HG03521 (cell line): ENCODE measurements at regions not wholly inside any gene's neighbourhood (a gene's known extent, or its start where the extent isn't known, plus 50 kb on each side); places are given as distances from the start of the nearest gene placed in this dataset.

Source experiments
- ATAC-seq: cut with Tn5 transposase; IDR thresholded peaks from one replicate; pipeline ENCODE4 v1.9.1; 2021; ENCODE audit warnings: mild to moderate bottlenecking, moderate library complexity; ENCODE audit not compliant: unreplicated experiment

DNA sequence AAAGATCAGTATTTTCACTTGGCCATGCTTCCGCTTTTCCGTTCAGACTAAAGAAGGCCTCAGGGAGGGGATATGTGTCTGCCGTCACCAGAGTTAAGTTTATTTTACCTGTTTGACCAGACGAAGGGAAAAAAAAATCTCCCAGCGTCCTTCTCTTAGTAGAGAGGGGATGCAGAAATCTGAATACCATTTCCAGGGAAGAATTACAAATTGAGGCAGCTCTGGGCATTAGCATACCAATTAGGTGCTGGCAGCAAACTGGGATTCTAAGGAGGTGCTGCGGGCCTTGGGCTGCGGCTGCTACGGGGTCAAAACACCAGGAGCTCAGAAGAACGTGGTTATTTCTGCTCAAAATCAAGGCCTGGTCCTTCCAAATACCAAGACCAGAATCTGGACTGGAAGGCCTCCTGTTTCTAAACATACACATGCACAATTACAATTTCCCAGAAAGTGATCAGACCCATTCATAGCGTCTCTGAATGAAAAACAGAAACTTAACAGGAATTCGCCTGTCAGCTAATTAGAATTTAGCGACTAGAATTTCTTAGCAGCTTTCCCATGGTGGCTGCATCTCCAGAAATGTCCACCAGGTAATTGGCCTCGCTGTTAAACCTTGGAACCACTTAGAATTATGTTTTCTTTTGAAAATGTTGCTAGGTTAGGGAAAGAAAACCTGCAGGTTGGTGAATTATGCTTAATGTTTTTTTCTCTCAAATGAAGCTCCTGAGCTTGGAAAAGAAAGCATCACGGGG is 617.0 kb downstream of the VRK1 start:
- ATAC-seq, result no peak

DNA sequence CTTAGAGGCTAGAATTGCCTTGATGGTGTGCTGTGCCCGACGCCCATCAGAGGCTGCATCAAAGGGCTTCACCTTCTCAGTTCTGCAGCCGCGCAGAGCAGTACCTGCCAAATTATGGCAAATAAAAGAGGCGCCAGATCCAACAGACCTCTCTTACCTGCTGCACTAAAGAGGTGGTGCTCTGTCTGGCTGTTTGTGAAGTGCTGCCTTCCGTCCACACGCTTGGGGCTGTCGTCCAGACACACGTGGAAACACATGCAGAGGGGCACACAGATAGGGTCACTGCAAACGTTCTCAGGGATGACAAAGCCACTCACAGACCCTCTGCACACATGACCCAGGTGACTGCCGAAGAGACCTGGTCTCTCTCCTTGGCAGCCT is 617.5 kb downstream of the VRK1 start:
- ATAC-seq, result no peak

DNA sequence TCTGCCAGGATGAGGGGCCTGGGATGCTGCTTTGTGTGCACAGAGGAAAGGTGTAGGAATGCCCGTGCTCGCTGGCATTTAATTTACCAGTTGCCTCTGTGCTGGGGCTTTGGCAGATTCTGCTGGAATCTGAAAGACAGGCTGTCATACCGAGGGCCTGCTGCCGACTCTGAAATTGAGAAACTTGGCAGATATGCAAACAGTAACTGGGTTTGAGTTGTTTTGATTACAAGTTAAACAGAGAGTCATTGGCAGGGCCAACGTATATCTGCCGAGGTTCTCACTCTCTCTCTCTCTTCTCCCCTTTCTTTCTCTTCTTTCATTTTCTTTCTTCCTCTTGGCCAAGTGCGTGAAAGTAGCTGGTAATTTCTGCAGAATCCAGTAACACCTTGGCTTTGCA is 618.7 kb downstream of the VRK1 start:
- no peak for ATAC-seq

DNA sequence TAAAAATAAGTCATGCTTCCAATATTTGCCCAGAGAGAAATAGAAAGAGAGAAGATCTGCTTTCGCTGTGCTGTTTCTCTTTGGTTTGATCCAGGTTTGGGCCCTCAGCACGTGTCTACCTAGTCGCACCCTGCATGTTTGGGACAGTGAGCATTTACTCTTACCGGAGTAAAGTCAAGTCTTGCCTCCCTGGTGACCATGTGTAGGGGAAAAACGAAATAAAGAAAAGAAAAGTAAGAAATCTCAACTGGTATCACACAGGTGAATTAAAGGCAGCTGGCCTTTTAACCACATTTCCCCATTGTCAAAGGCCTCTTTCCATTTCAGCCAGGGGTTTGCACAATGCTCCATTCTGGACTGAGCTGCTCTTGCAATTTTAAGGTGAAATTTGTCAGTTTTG is 619.4 kb downstream of the VRK1 start:
- no peak for ATAC-seq

DNA sequence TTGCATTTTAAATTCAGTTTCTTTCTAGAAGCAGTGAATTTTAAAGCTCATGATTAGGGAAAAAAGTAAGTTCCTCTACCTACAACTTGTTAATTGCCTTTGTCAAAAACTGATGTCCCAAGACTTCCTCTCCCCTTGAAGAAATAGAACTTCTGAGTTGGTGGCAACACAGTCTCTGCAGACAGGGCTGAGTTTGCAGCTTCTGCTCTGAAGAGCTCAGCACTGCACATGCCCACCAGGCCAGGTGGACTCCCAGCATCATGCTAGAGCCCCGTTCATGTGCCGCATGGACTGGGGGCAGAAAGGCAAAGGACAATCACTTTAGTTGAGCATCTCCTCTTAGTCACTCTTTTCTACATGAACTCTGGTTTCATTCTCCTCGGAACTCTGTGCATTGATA is 620.1 kb downstream of the VRK1 start:
- no peak for ATAC-seq

DNA sequence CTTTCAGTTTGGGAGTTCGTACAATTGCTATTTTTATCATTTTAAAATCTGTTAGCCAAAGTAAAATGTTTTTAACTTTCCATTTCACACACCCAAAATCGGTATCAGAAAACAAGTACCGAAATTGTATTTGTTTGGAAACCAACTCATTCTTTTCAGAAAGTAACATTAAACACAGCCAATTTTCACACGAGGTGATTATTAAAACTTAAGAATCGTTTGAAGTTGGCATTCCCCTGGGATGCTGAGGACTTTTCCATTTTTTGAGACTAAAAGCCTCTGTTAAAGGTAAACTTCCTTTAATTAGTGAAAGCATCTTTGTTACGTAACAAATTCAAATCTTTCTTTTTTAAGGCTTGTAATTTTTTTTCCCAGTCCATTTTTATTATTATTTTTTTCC is 623.0 kb downstream of the VRK1 start:
- no peak for ATAC-seq

DNA sequence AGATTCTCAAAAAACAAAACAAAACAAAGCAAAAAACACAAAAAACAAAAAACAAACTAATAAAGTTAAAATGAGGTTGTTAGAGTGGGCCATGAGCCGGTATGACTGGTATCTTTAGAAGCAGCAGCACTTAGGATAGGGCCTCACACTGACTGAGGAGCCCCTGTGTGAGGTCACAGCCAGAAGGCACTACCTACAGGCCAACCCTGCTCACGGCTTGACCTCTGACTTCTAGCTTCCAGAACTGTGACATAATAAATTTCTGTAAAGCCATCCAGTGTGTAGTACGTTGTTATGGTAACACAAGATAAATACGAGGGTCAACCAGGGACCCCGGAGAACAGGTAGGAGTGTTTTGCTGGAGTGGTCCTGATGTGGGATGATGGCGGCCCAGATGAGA is 629.6 kb downstream of the VRK1 start:
- ATAC-seq, result no peak

DNA sequence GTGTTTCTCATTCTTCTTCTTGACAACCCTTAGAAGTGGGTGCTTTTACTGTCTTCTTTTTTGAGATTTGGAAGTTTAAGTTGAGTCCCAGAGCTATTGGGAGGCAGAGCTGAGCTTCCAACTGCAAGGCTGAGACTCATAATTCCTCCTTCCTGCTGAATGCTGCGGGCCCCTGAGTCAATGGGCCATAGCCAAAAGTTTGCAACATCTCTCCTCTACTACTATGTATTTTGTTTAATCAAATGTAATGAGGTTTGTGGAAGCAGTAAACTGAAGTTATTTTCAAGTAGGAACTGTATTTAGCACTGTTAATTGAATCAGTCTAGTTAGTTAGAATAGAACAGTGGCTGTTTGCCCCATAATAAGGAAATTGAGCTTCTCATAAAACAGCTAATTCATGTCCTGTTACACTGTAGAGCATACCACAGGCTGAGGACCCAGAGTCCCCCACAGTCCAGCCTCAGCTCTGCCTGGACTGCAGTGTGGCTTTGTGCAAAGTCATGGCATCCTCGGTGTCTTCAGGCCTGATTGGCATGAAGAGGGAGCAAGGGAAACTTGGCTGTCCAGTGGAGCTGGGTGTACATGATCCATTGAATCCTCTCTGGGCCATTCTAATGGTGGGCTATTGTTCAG is 631.7 kb downstream of the VRK1 start:
- no peak for ATAC-seq

DNA sequence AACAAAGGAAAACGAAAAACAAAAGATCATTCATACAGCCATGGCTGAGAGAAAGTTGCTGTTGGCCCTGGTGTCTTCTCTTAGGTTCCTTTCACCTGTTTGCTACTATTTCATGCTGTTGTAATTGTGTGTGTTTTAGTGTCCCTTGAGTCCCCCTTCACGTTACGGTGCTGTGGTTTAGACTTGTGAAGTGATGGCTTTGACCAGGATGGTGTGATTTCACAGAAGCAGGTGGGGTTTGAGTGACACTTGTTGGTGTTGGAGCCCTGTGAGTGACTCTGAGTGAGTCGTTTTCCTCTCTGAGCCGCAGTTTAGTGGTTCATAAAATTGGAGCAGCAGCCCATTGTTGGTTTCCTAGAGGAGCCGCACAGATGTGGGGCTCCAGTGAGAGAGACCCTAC is 635.4 kb downstream of the VRK1 start:
- no peak for ATAC-seq

DNA sequence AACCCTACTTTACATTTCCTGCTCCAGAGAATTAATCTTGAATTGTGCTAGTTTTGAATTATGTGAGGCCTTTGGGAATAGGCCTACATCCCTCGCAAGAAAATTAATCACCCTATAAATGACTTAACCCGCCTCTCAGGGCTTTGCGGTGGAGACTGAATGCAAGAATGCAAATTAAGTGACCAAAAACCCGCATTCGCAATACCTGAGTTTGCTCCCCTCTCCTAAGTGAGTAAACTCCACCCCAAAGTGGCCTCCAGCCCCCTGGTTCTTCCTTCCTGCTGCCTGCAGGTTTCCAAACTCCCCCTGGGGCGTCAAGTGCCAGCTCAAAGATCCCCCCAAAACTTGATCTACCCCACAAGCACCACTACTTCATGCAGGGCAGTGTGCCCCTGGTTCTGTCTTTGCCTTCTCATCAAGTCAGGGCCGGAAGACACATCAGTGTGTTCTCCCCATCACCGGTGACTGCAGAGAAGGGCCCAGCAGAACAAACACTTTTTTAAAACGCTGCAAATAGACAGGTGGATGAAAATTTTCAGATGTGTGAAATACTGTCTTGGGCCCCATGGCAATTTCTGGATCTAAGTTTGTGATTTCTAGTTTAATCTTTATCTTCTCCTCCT is 644.7 kb downstream of the VRK1 start:
- no peak for ATAC-seq

DNA sequence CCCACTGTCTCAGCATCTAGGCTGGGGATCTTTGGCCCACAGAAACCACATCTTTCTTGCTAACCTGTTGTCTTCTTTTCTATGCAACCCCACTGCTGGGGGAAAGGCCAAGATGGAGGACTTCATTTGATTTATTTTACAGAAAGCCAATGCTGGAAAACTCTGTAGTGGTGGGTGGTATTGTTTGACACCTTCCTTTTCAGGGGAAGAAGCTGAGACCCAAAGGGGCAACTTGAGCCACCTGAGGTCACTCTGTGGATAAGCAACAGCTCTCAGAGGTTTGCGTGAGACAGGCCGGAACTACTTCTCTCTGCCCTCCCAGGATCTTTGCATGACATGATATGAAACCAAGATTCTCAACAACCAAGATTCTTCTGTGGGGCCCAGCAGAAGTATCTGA is 645.2 kb downstream of the VRK1 start:
- ATAC-seq, result no peak

DNA sequence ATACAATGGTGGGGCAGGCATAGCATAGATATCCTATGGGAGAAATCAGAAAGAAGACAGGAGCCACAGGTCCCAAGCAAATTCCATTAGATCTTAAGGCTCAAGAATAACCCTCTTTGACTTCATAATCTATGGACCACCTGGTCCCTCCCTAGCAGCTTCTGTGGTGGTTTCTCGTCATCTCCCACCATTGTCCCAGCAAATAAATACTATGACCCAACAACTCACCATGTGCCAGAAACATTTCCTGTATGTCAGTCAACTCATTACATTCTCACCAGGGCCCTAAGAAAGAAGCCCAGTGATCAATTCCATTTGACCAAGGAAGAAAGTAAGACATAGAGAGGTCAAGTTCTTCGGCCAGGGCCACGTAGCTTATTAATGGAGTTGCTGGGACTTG is 646.2 kb downstream of the VRK1 start:
- ATAC-seq, result no peak

DNA sequence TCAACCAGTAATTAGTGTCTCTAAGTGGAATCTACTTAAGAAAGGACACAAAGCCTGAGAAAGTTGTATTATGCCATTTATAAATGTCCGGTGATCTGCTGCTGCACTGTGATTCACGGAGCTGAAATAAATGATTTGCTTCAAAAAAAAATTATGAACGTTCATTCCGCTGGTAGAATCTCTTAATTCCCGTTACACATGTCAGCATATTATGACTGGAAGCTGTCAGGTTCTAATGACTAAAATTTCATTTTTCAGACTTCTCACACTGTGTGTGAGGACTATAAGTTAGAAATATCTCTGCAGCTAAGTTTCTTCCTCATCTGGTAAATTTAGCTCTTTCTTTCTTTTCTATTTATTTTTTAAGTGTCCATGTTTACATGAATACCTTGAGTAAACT is 647.1 kb downstream of the VRK1 start:
- no peak for ATAC-seq

DNA sequence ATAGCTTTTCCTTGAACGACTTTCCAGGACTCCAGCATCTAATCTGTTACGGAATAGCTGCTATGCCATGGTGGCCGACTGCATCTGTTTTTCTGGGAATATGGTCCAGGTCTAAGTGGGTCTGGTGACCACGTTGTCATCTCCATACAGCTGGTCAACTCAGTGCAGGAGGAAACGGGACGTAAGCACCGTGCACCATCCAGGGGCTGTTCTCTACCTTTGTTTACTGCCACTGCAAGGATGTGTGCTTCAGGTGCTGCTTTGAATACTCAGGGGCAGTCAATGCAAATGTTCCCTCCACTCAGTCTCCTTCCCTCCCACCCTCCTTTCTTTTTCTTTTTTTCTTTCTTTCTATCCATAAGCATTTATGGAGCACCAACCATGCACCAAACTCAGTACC is 648.2 kb downstream of the VRK1 start:
- no peak for ATAC-seq

DNA sequence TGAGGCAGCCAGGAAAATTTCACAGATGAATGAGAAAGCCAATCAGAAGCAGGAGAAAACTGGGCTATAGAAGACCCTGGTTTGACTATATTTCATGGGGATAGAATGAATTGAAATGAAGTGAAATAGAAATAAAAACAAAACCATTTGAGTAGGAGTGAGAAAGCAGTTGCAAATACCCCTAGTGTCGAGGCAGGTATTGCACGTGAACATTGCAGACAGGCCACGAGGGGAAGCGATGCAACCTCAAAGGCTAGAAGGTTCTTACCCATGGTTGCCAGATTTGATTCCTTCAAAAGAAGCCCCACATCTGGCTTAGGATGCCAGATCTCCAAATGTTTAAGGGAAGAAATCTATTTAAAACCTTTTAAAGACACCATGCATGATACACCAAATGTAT is 648.9 kb downstream of the VRK1 start:
- ATAC-seq, result no peak

DNA sequence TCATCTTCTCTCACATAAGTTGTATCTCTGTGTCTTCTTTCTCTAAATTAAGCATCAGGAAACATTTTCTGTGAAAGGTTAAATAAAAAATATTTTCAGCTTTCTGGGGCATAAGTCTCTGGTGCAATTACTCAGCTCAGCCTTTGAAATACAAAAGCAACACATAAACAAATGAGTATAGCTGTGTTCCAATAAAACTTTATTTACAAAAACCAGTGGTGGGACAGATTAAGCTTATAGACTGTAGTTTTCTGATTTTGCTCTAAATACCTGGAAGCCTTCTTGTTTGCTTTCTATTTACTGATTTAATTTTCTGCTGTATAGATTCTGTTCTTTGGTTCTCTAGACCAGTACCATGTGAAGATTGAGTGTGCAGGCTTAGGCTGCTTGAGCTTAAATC is 655.1 kb downstream of the VRK1 start:
- ATAC-seq, result no peak

DNA sequence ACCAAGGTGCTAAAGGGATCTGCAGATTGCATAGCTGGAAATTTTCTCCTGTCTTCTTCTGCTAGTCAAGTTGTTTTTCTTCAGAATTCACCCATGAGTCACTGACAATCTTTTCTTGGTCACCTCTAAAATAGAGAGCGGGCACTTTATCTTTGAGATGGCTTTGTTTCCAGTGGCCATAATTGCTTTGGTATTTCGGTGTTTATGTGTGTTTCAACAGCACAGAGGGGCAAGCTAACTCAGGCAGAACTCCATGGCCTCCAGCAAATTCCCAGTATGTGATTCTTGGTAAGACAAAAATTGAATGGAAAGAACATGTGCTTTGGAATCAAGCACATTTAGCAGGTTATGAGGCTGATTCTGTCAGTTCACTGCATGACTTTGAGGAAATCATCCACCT is 656.8 kb downstream of the VRK1 start:
- no peak for ATAC-seq

DNA sequence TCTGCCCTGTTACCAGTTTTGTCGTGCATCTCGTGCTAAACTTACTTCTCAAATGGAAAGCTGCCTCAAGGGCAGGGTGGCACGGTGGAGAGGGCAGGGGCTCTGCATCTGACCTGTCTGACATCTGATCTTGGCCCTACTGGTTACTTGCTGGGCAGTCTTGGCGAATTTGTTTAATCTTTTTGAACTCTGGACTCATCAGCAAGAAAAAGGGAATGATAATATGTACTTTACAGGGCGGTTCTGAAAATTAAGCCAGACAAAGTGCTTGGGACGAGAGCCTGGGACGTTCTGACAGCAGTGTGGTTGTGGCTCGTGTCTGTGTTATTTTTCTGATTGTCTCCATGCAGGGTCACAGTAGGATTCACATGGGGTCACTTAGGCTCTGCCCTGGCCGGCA is 659.3 kb downstream of the VRK1 start:
- no peak for ATAC-seq

DNA sequence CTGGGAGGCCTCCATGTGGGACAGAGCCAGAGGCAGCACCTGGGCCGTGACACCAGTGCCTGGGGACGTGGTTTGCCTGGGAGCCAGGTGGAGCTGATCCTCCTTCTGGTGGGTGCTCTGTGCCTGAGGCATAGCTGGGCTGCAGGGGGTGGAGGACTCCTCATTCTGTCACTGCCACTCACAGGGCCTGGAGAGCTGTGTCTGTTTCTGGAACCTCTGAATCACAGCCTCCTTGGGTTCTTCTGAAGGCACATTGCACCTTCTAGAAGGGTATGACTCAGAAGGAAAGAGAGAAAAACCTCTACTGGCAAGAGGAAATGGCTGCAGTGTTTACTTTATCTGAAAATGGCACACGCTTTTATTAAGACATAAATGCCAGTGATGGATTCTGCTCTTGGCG is 659.8 kb downstream of the VRK1 start:
- ATAC-seq, result no peak

DNA sequence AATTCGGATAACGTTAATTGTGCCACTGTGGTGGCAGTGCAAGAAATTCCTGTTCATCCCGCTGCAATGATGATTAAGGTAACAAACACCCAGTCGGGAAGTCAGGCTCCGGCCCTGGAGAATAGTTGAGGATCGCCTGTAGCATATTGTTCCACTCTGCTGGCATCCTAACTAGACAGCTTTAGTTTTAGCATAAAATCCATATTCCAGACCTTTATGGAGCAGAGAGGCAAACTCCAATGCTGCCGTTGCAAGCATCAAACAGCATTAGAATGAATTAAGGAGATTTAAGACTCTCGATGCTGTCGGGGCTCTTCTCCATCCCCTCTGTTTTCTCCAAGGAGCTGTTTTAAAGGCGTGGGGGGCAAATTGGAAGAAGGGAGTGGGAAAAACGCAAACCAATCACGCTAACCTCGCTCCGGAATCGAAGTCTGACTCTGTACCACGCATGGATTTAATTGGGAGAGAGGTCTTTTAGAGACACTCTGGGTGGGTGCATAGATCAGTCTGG is 660.4 kb downstream of the VRK1 start:
- ATAC-seq, result no peak

DNA sequence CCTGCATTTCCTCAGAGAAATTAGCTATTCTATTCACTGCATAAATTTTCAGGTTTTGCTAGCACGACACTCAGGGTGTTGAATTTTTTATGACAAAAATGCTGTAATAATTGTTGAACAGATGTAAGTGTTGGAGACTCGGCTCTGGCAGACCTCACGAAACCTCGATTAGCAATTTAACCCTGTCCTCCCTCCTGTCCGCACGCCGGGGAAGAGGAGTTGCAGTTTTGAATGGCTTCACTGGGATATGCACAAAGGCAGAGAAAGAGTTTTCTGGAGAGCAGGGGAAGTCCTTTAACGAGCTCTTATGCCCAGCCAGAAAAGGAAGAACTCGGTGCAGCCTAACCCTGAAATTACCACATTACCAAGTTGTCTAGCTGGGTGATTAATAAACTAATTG is 661.1 kb downstream of the VRK1 start:
- no peak for ATAC-seq
